ENCODE measurements at regions not wholly inside any gene's neighbourhood (a gene's known extent, or its start where the extent isn't known, plus 50 kb on each side); places are given as distances from the start of the nearest gene placed in this dataset.

DNA sequence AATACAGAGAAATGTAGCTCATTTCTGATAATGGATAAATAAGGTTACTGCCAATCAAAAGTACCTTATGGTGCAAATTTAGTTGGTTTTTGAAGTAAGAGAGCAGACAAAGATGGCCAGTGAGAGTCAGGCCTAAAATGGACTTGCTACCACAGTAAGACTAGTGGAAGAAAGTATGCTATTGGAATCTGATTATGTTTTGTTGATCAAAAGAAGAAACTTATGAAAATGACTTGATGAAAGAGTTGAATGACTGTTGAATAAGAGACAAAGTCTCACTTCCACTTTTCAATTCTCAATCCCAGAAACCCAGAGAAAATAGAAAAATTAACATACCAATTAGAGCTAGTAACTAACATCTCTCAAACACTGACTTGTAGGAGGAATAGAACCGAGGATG lies 737.8 kb upstream of the INTU start:
- no peak overlapping the region for H3K27ac ChIP-seq
- TF ChIP-seq ZFX (IDR thresholded peaks at IDR 0.05; ENCODE audit: borderline replicate concordance) = no peak
- TF ChIP-seq, protein P1, sequence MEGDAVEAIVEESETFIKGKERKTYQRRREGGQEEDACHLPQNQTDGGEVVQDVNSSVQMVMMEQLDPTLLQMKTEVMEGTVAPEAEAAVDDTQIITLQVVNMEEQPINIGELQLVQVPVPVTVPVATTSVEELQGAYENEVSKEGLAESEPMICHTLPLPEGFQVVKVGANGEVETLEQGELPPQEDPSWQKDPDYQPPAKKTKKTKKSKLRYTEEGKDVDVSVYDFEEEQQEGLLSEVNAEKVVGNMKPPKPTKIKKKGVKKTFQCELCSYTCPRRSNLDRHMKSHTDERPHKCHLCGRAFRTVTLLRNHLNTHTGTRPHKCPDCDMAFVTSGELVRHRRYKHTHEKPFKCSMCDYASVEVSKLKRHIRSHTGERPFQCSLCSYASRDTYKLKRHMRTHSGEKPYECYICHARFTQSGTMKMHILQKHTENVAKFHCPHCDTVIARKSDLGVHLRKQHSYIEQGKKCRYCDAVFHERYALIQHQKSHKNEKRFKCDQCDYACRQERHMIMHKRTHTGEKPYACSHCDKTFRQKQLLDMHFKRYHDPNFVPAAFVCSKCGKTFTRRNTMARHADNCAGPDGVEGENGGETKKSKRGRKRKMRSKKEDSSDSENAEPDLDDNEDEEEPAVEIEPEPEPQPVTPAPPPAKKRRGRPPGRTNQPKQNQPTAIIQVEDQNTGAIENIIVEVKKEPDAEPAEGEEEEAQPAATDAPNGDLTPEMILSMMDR (IDR thresholded peaks at IDR 0.05) = no peak

DNA sequence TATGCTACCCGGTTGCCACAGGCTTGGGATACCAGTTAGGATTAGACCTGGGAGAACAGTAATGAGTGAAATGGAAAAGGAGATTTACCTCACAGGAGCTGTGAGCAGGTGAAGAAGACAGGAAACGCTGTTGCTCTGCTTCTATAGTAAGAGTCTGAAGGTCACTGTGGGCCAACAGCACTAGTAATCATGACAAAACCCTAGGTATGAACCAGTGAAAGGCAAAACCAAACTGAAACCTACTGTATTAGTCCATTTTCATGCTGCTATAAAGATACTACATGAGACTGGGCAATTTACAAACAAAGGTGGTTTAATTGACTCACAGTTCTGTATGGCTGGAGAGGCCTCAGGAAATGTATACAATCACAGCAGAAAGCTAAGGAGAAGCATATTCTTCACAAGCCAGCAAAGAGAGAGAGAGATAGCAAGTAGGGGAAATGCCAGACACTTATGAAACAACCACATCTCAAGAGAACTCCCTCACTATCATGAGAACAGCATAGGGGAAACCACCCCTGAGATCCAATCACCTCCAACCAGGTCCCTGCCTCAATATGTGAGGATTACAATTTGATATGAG lies 736.7 kb upstream of the INTU start:
- no peak overlapping the region for H3K27ac ChIP-seq
- TF ChIP-seq, protein P1 (IDR thresholded peaks at IDR 0.05) = no peak
- no peak for TF ChIP-seq ZFX (IDR thresholded peaks at IDR 0.05; ENCODE audit: borderline replicate concordance)

DNA sequence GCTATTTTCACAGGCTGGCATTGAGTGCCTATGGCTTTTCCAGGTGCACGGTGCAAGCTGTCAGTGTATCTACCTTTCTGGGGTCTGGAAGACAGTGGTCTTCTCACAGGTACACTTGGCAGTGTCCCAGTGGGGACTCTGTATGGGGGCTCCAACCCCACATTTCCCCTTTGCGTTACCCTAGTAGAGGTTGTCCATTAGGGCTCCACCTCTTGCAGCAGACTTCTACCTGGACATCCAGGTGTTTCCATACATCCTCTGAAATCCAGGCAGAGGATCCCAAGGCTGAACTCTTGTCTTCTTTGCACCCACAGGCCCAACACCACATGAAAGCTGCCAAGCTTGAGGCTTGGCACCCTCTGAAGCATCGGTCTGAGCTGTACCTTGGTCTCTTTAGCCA lies 735.7 kb upstream of the INTU start:
- no peak overlapping the region for H3K27ac ChIP-seq
- TF ChIP-seq, protein P1 (IDR thresholded peaks at IDR 0.05) = no peak
- TF ChIP-seq ZFX (IDR thresholded peaks at IDR 0.05; ENCODE audit: borderline replicate concordance) = no peak

DNA sequence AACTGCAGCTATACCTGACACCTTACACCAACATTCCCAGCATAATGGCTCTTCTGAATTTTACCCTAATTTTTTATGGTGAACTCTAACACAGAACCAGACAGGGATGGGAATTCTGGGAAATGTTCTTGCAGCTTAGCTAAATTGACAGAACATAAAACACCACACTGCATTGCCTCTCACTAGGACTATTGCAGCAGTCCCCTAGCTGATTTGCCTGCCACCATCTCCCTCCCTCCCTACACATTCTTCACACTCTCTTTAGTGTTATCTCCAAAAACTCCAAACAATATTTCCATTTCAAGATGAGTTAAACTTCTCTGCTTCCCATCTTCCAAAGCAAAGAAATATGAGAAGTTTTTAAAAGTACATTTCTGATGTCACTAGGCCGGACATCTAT lies 733.9 kb upstream of the INTU start:
- no peak overlapping the region for H3K27ac ChIP-seq
- TF ChIP-seq, protein P1 (IDR thresholded peaks at IDR 0.05) = no peak
- no peak for TF ChIP-seq ZFX (IDR thresholded peaks at IDR 0.05; ENCODE audit: borderline replicate concordance)

DNA sequence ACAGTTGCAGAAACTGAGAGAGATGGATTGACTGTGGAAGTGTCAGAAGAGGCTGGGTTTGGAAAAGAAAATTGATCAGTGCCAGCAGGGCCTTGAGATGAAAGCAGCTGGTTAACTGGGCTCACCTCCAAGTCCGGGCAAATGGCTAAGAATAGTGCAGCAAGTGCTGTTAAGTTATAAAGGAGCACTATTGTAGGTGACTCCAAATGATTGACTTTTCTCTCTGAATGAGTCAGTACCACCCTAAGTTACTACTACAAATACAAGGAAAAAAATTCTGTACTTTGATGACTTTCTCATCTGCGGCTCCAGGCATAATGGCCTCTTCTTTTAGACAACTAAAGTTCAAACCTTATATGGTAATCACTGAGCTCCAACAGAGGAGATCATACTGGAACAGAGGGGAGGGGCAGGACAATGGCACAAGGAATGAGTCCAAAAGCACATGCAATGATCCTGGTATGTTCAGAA lies 733.4 kb upstream of the INTU start:
- TF ChIP-seq, protein P1 (IDR thresholded peaks at IDR 0.05) = no peak
- no peak for TF ChIP-seq ZFX (IDR thresholded peaks at IDR 0.05; ENCODE audit: borderline replicate concordance)
- H3K27ac ChIP-seq = no peak overlapping the region

DNA sequence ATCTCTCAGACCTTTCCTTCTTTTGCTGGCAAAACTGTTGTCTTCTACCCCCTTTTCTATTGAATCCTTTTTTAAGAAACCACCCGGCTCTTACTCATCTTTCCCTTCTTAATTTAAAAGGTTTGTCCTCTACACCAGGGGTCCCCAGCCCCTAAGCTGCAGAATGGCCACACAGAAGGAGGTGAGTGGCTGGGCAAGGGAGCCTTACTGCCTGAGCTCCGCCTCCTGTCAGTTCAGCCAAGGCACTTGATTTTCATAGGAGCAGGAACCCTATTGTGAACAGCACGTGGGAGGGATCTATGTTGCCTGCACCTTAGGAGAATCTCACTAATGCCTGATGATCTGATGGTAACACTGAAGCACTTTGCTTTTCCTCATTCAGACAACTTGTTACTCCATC lies 726.3 kb upstream of the INTU start:
- TF ChIP-seq, protein P1 (IDR thresholded peaks at IDR 0.05) = no peak
- no peak overlapping the region for H3K27ac ChIP-seq

DNA sequence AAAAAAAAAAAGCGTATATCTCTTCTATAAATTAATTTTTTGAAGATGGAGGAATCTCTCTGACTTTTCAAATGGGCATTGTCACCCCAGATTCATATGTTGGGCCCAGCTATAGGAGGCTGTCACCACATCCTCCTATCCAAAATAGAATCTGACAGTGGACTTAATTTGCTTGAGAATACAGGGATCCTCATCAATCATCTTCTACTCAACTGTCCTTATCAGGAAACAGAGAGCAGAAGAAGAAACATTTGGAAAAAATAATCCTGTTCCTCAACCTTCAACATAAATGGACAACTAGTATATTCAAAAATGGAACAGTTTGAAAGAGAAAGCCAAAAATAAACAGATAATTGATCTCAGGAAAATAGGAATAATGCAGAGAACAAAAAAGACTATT lies 725.4 kb upstream of the INTU start:
- no peak for TF ChIP-seq ZFX (IDR thresholded peaks at IDR 0.05; ENCODE audit: borderline replicate concordance)
- H3K27ac ChIP-seq = no peak overlapping the region

DNA sequence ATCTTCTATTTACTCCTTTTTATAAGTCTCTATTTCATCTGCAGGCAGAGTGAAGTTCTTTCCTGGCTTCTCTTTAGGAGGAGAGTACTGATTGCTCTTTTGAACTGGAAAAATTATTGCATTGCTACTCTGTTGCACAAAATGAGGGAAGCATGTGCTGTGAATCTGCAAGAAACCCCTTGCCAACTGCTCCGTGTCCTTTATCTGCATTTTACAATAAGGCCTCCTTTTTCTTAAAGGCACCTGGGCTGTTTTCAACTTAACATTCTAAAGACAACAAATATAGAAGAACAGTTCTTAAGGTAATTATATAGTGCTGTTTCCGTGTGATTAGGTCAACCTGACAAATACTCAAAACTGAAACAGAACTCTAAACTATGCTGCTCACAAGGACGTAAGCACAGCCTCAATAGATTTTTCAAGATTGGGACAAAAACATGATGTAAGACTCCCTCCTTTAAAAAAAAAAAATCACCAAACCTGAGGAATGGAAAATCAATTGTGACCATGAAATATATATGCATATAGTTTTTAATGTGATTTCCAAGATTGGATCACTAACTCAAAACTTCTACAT lies 716.6 kb upstream of the INTU start:
- TF ChIP-seq ZFX (IDR thresholded peaks at IDR 0.05; ENCODE audit: borderline replicate concordance) = no peak
- TF ChIP-seq, protein P1 (IDR thresholded peaks at IDR 0.05) = no peak
- H3K27ac ChIP-seq = no peak overlapping the region

Data from 22Rv1 (cell line).